Activated CD4-positive, alpha-beta T cell treated with anti-CD3 and anti-CD28 coated beads, Interleukin-2, amount 10 ng/mL, durations not matched to agents 24 days and 14 days (primary cell): ENCODE measurements at regions not wholly inside any gene's neighbourhood (a gene's known extent, or its start where the extent isn't known, plus 50 kb on each side); places are given as distances from the start of the nearest gene placed in this dataset.

ENCODE experiments used
- DNase-seq: peaks from one replicate; pipeline ENCODE4 v3.0.0; 2022
- H3K27ac Mint-ChIP-seq: one replicate; pipeline ENCODE4 v1.8.0; 2022; ENCODE audit warnings: mild to moderate bottlenecking, mixed read lengths
- H3K27me3 Mint-ChIP-seq: one replicate; pipeline ENCODE4 v1.8.0; 2022; ENCODE audit warnings: mixed read lengths
- H3K36me3 Mint-ChIP-seq: one replicate; pipeline ENCODE4 v1.8.0; 2022; ENCODE audit warnings: low read depth, mild to moderate bottlenecking, mixed read lengths
- H3K4me1 Mint-ChIP-seq: one replicate; pipeline ENCODE4 v1.8.0; 2021; ENCODE audit warnings: mixed read lengths
- H3K4me3 Mint-ChIP-seq: one replicate; pipeline ENCODE4 v1.8.0; 2022; ENCODE audit warnings: mild to moderate bottlenecking, moderate library complexity, mixed read lengths
- H3K9me3 Mint-ChIP-seq: one replicate; pipeline ENCODE4 v1.8.0; 2021; ENCODE audit warnings: mixed read lengths
- intact Hi-C: fragments of 100-400 bp; cut with micrococcal nuclease; formaldehyde crosslinking; loops from one replicate; pipeline ENCODE4 v1.15.1; 2023

- peaks cover 12% of the 10 kb centered on the region for H3K4me1 Mint-ChIP-seq
- no peak for DNase-seq
- no peak overlapping the region for H3K4me3 Mint-ChIP-seq
- H3K36me3 Mint-ChIP-seq = no peaks in the 10 kb centered on the region
- intact Hi-C loops = no loop called here
- no peak overlapping the region for H3K27ac Mint-ChIP-seq
- peaks cover 2% of the 10 kb centered on the region for H3K27me3 Mint-ChIP-seq
- peaks cover 3% of the 10 kb centered on the region for H3K9me3 Mint-ChIP-seq
Measured at GRCh38 chr3:72013084-72013483, 228.1 kb upstream of the PROK2 start.

GRCh38 chr3:72012363-72012762, 227.4 kb upstream of the PROK2 start:
- Mint-ChIP-seq H3K27me3 (peaks cover 2% of the 10 kb centered on the region), H3K4me3 (no peak overlapping the region)
- intact Hi-C loops = no loop called here

GRCh38 chr3:72011485-72011884, 226.5 kb upstream of the PROK2 start:
- no peak for DNase-seq
- intact Hi-C loops = no loop called here
- no peak overlapping the region for H3K4me3 Mint-ChIP-seq

More at GRCh38 chr3:72012363-72012762, 227.4 kb upstream of the PROK2 start:
- Mint-ChIP-seq H3K9me3 (peaks cover 3% of the 10 kb centered on the region), H3K27ac (no peak overlapping the region), H3K36me3 (no peaks in the 10 kb centered on the region), H3K4me1 (peaks cover 12% of the 10 kb centered on the region)
- DNase-seq = no peak

GRCh38 chr3:72009851-72010443, 225.0 kb upstream of the PROK2 start:
- no peak overlapping the region for H3K4me3 Mint-ChIP-seq

More at GRCh38 chr3:72011485-72011884, 226.5 kb upstream of the PROK2 start:
- no peaks in the 10 kb centered on the region for H3K36me3 Mint-ChIP-seq
- no peak overlapping the region for H3K27ac Mint-ChIP-seq
- H3K9me3 Mint-ChIP-seq = peaks cover 3% of the 10 kb centered on the region
- H3K4me1 Mint-ChIP-seq = peaks cover 12% of the 10 kb centered on the region
- peaks cover 2% of the 10 kb centered on the region for H3K27me3 Mint-ChIP-seq

GRCh38 chr3:72008226-72008996, 223.5 kb upstream of the PROK2 start:
- Mint-ChIP-seq H3K9me3 (no peaks in the 10 kb centered on the region), H3K4me3 (no peak overlapping the region), H3K4me1 (peaks cover 9% of the 10 kb centered on the region), H3K27me3 (peaks cover 2% of the 10 kb centered on the region), H3K36me3 (no peaks in the 10 kb centered on the region), H3K27ac (no peak overlapping the region)
- intact Hi-C loops = no loop called here
- DNase-seq = no peak

More at GRCh38 chr3:72009851-72010443, 225.0 kb upstream of the PROK2 start:
- no peak overlapping the region for H3K27ac Mint-ChIP-seq
- no peak for DNase-seq
- intact Hi-C loops = no loop called here
- H3K9me3 Mint-ChIP-seq = no peaks in the 10 kb centered on the region
- peaks cover 2% of the 10 kb centered on the region for H3K27me3 Mint-ChIP-seq
- peaks cover 9% of the 10 kb centered on the region for H3K4me1 Mint-ChIP-seq
- no peaks in the 10 kb centered on the region for H3K36me3 Mint-ChIP-seq

- intact Hi-C loops = no loop called here
- no peak overlapping the region for H3K4me3 Mint-ChIP-seq
Measured at GRCh38 chr3:72006631-72007556, 221.9 kb upstream of the PROK2 start.

GRCh38 chr3:72004749-72005292, 219.9 kb upstream of the PROK2 start:
- no peak for DNase-seq
- intact Hi-C loops = no loop called here
- Mint-ChIP-seq H3K36me3 (no peaks in the 10 kb centered on the region), H3K27ac (no peak overlapping the region), H3K27me3 (no peaks in the 10 kb centered on the region), H3K4me3 (no peak overlapping the region), H3K9me3 (no peaks in the 10 kb centered on the region), H3K4me1 (peaks cover 2% of the 10 kb centered on the region)

More at GRCh38 chr3:72006631-72007556, 221.9 kb upstream of the PROK2 start:
- Mint-ChIP-seq H3K4me1 (peaks cover 9% of the 10 kb centered on the region), H3K27me3 (no peaks in the 10 kb centered on the region), H3K9me3 (no peaks in the 10 kb centered on the region), H3K36me3 (no peaks in the 10 kb centered on the region), H3K27ac (no peak overlapping the region)
- DNase-seq = no peak

- H3K4me3 Mint-ChIP-seq = no peak overlapping the region
- H3K4me1 Mint-ChIP-seq = peaks cover 6% of the 10 kb centered on the region
- intact Hi-C loops = no loop called here
Measured at GRCh38 chr3:72003936-72004335, 219.0 kb upstream of the PROK2 start.

GRCh38 chr3:72001758-72002157, 216.8 kb upstream of the PROK2 start:
- peaks cover 22% of the 10 kb centered on the region for H3K4me1 Mint-ChIP-seq

More at GRCh38 chr3:72003936-72004335, 219.0 kb upstream of the PROK2 start:
- no peak for DNase-seq
- no peaks in the 10 kb centered on the region for H3K36me3 Mint-ChIP-seq
- no peak overlapping the region for H3K27ac Mint-ChIP-seq
- no peaks in the 10 kb centered on the region for H3K9me3 Mint-ChIP-seq
- H3K27me3 Mint-ChIP-seq = no peaks in the 10 kb centered on the region

GRCh38 chr3:71998995-71999673, 214.2 kb upstream of the PROK2 start:
- DNase-seq = no peak
- Mint-ChIP-seq H3K9me3 (no peaks in the 10 kb centered on the region), H3K27me3 (no peaks in the 10 kb centered on the region), H3K27ac (peak overlapping the region; percentile 58), H3K4me3 (no peak overlapping the region), H3K36me3 (peaks cover 2% of the 10 kb centered on the region), H3K4me1 (peaks cover 30% of the 10 kb centered on the region)
- intact Hi-C loops = loop anchor here (1.0 to 5.0 kb wide), 2 partner anchors 14 to 42 kb away; no protein-coding TSS in a partner anchor

More at GRCh38 chr3:72001758-72002157, 216.8 kb upstream of the PROK2 start:
- no peak overlapping the region for H3K27ac Mint-ChIP-seq
- intact Hi-C loops = no loop called here
- H3K27me3 Mint-ChIP-seq = no peaks in the 10 kb centered on the region
- no peak for DNase-seq
- H3K4me3 Mint-ChIP-seq = no peak overlapping the region
- H3K36me3 Mint-ChIP-seq = peaks cover 2% of the 10 kb centered on the region
- H3K9me3 Mint-ChIP-seq = no peaks in the 10 kb centered on the region

GRCh38 chr3:71997066-71997653, 212.2 kb upstream of the PROK2 start:
- DNase-seq = no peak
- Mint-ChIP-seq H3K27ac (peak overlapping the region; percentile 68), H3K27me3 (no peaks in the 10 kb centered on the region), H3K9me3 (peaks cover 6% of the 10 kb centered on the region), H3K4me3 (no peak overlapping the region), H3K36me3 (peaks cover 4% of the 10 kb centered on the region), H3K4me1 (peaks cover 38% of the 10 kb centered on the region)
- intact Hi-C loops = loop anchor here (5.0 kb wide), 1 partner anchor 40 kb away; no protein-coding TSS in a partner anchor

- Mint-ChIP-seq H3K4me3 (no peak overlapping the region), H3K27ac (no peak overlapping the region), H3K4me1 (peaks cover 45% of the 10 kb centered on the region), H3K27me3 (no peaks in the 10 kb centered on the region), H3K9me3 (peaks cover 16% of the 10 kb centered on the region), H3K36me3 (peaks cover 6% of the 10 kb centered on the region)
- no peak for DNase-seq
- intact Hi-C loops = loop anchor here (5.0 kb wide), 1 partner anchor 38 kb away; no protein-coding TSS in a partner anchor
Measured at GRCh38 chr3:71994906-71995305, 210.0 kb upstream of the PROK2 start.
